ENCODE measurements at regions not wholly inside any gene's neighbourhood (a gene's known extent, or its start where the extent isn't known, plus 50 kb on each side); places are given as distances from the start of the nearest gene placed in this dataset.
"Not testable (repeated sequence)": the region's sequence is repeated elsewhere in the genome, so short reads cannot be mapped to it uniquely, and the experiment has no call there.

GRCh38 chr7:29749701-29750321, 56.5 kb upstream of the WIPF3 start:
- no peak overlapping the region for H3K4me3 Mint-ChIP-seq
- ATAC-seq (no peak), DNase-seq (ENCODE audit: low spot score) (no peak)
- TF ChIP-seq IRF2 (CRISPR knock-in tag; IDR thresholded peaks at IDR 0.05; ENCODE audit: borderline replicate concordance, low read depth): no peak
- no peak for TF ChIP-seq ATF1 (CRISPR knock-in tag; IDR thresholded peaks at IDR 0.05)
- TF ChIP-seq CREB1 (CRISPR knock-in tag; IDR thresholded peaks at IDR 0.05): no peak
- no peak for TF ChIP-seq SMAD4 (CRISPR knock-in tag; IDR thresholded peaks at IDR 0.05)
- no peak for TF ChIP-seq FOXK1 (CRISPR knock-in tag; IDR thresholded peaks at IDR 0.05)
- TF ChIP-seq FOXJ3 (CRISPR knock-in tag; IDR thresholded peaks at IDR 0.05; ENCODE audit: borderline replicate concordance): no peak
- TF ChIP-seq ZNF671 (CRISPR knock-in tag; IDR thresholded peaks at IDR 0.05): no peak
- no peak overlapping the region for H3K27ac Mint-ChIP-seq
- H3K4me1 Mint-ChIP-seq: no peaks in the 10 kb centered on the region
- ChIA-PET CTCF (interaction anchor here (2.2 kb wide), 1 partner anchor 172 kb away, joined by 6 read pairs; no protein-coding TSS in a partner anchor), POLR2A (no interaction called here)
- no peaks in the 10 kb centered on the region for H3K36me3 Mint-ChIP-seq
- no peaks in the 10 kb centered on the region for H3K9me3 Mint-ChIP-seq
- no peaks in the 10 kb centered on the region for H3K27me3 Mint-ChIP-seq (ENCODE audit: low read depth)

- DNase-seq (ENCODE audit: low spot score); H3K9me3 Mint-ChIP-seq; H3K4me1 Mint-ChIP-seq; H3K27me3 Mint-ChIP-seq (ENCODE audit: low read depth); POLR2A ChIA-PET; H3K27ac Mint-ChIP-seq; H3K4me3 Mint-ChIP-seq; H3K36me3 Mint-ChIP-seq; ATAC-seq: not testable (repeated sequence)
- CTCF ChIA-PET: interaction anchor here (2.2 kb wide), 1 partner anchor 171 kb away, joined by 6 read pairs; no protein-coding TSS in a partner anchor
Measured at GRCh38 chr7:29750373-29750940, 55.9 kb upstream of the WIPF3 start.

DNA sequence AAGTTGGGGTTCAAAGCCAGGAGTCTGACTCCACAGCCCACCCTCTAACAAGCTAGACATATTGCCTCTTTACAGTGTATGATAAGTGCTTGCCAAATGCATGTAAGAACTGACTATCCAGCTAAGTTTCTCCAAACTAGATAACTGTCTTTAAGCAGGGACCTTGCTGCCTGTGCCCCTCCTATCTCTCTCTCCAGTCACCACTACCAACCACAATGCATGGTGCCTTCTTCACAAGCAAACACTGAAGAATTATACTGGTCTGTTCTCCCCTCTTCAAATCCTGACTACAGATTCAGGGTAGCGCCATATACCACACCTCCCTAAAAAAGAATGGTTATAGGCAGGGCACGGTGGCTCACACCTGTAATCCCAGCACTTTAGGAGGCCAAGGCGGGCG, 55.3 kb upstream of the WIPF3 start:
- H3K4me1 Mint-ChIP-seq; H3K9me3 Mint-ChIP-seq; H3K4me3 Mint-ChIP-seq; H3K36me3 Mint-ChIP-seq; POLR2A ChIA-PET; ATAC-seq; H3K27me3 Mint-ChIP-seq (ENCODE audit: low read depth); DNase-seq (ENCODE audit: low spot score); H3K27ac Mint-ChIP-seq: not testable (repeated sequence)
- CTCF ChIA-PET: interaction anchor here (2.2 kb wide), 1 partner anchor 170 kb away, joined by 6 read pairs; no protein-coding TSS in a partner anchor

DNA sequence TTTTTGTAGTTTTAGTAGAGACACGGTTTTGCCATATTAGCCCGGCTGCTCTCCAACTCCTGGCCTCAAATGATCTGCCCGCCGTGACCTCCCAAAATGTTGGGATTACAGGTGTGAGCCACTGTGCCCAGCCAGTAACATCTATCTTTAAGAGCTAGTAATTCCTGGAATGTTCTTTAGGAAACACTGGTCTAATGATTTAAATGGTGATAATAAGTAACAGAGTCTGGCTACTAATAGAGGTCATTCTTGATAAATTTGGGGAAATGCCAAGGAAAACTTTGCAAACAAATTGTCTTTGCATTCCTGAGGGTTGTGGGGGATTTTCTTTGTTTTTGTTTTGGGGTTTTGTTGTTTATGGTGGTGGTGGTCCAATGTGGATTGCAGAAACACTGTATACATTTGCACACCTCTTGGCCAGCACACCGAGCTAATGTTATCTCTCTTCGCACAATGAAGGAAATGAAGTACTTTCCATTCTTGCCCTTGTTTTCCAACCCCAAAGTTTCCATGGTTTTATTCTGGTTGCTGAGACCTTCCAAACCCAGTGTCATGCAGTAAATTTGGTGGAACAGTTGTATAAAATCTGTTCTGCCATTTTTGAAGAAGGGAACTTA, 51.3 kb upstream of the WIPF3 start:
- ATAC-seq (no peak), DNase-seq (ENCODE audit: low spot score) (no peak)
- H3K4me1 Mint-ChIP-seq: no peaks in the 10 kb centered on the region
- H3K36me3 Mint-ChIP-seq: no peaks in the 10 kb centered on the region
- H3K4me3 Mint-ChIP-seq: no peak overlapping the region
- no peak overlapping the region for H3K27ac Mint-ChIP-seq
- CTCF ChIA-PET: interaction anchor here (1.1 kb wide), 1 partner anchor 167 kb away, joined by 3 read pairs; no protein-coding TSS in a partner anchor
- POLR2A ChIA-PET: interaction anchor here (0.6 kb wide), 1 partner anchor 53 kb away, joined by 5 read pairs; no protein-coding TSS in a partner anchor
- no peaks in the 10 kb centered on the region for H3K27me3 Mint-ChIP-seq (ENCODE audit: low read depth)
- no peaks in the 10 kb centered on the region for H3K9me3 Mint-ChIP-seq
- TF ChIP-seq, protein P1, sequence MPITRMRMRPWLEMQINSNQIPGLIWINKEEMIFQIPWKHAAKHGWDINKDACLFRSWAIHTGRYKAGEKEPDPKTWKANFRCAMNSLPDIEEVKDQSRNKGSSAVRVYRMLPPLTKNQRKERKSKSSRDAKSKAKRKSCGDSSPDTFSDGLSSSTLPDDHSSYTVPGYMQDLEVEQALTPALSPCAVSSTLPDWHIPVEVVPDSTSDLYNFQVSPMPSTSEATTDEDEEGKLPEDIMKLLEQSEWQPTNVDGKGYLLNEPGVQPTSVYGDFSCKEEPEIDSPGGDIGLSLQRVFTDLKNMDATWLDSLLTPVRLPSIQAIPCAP (CRISPR knock-in tag; IDR thresholded peaks at IDR 0.05): no peak
- TF ChIP-seq ZNF219 (CRISPR knock-in tag; IDR thresholded peaks at IDR 0.05; ENCODE audit: borderline replicate concordance) (no peak), ELF4 (CRISPR knock-in tag; IDR thresholded peaks at IDR 0.05; ENCODE audit: low read depth) (no peak), FOXP1 (CRISPR knock-in tag; IDR thresholded peaks at IDR 0.05; ENCODE audit: borderline replicate concordance) (no peak), IRF2 (CRISPR knock-in tag; IDR thresholded peaks at IDR 0.05; ENCODE audit: borderline replicate concordance, low read depth) (no peak), NFE2L1 (CRISPR knock-in tag; IDR thresholded peaks at IDR 0.05) (no peak), OVOL2 (CRISPR knock-in tag; IDR thresholded peaks at IDR 0.05; ENCODE audit: borderline replicate concordance) (no peak), AFF4 (CRISPR knock-in tag; IDR thresholded peaks at IDR 0.05; ENCODE audit: borderline replicate concordance) (no peak), USF2 (CRISPR knock-in tag; IDR thresholded peaks at IDR 0.05) (no peak)
- TF ChIP-seq, protein P2, sequence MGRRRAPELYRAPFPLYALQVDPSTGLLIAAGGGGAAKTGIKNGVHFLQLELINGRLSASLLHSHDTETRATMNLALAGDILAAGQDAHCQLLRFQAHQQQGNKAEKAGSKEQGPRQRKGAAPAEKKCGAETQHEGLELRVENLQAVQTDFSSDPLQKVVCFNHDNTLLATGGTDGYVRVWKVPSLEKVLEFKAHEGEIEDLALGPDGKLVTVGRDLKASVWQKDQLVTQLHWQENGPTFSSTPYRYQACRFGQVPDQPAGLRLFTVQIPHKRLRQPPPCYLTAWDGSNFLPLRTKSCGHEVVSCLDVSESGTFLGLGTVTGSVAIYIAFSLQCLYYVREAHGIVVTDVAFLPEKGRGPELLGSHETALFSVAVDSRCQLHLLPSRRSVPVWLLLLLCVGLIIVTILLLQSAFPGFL (CRISPR knock-in tag; IDR thresholded peaks at IDR 0.05; ENCODE audit: borderline replicate concordance): no peak
- TF ChIP-seq, protein P3, sequence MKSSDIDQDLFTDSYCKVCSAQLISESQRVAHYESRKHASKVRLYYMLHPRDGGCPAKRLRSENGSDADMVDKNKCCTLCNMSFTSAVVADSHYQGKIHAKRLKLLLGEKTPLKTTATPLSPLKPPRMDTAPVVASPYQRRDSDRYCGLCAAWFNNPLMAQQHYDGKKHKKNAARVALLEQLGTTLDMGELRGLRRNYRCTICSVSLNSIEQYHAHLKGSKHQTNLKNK (CRISPR knock-in tag; IDR thresholded peaks at IDR 0.05): no peak
- TF ChIP-seq, protein P4, sequence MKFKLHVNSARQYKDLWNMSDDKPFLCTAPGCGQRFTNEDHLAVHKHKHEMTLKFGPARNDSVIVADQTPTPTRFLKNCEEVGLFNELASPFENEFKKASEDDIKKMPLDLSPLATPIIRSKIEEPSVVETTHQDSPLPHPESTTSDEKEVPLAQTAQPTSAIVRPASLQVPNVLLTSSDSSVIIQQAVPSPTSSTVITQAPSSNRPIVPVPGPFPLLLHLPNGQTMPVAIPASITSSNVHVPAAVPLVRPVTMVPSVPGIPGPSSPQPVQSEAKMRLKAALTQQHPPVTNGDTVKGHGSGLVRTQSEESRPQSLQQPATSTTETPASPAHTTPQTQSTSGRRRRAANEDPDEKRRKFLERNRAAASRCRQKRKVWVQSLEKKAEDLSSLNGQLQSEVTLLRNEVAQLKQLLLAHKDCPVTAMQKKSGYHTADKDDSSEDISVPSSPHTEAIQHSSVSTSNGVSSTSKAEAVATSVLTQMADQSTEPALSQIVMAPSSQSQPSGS (CRISPR knock-in tag; IDR thresholded peaks at IDR 0.05; ENCODE audit: borderline replicate concordance, low read depth): no peak
